Fibroblast of lung (primary cell): ENCODE measurements at regions not wholly inside any gene's neighbourhood (a gene's known extent, or its start where the extent isn't known, plus 50 kb on each side); places are given as distances from the start of the nearest gene placed in this dataset.

Experiments used
- EZH2 ChIP-seq: IDR thresholded peaks from 2 replicates; pipeline ENCODE4 v1.5.1; 2012; ENCODE audit warnings: low read length, control low read depth, mild to moderate bottlenecking; ENCODE audit errors: missing control alignments
- TF ChIP-seq, protein P1 (sequence below), 2 donors: IDR thresholded peaks in 1 of 2; conservative IDR thresholded peaks in 1 of 2; 1 replicate in 1 of 2; 2 replicates in 1 of 2; pipeline ENCODE4 v1.5.1; 2011 to 2012; ENCODE audit warnings: low read length in 2 of 2, control low read depth in 1 of 2, inconsistent platforms in 1 of 2, low read depth in 1 of 2, mild to moderate bottlenecking in 1 of 2

DNA sequence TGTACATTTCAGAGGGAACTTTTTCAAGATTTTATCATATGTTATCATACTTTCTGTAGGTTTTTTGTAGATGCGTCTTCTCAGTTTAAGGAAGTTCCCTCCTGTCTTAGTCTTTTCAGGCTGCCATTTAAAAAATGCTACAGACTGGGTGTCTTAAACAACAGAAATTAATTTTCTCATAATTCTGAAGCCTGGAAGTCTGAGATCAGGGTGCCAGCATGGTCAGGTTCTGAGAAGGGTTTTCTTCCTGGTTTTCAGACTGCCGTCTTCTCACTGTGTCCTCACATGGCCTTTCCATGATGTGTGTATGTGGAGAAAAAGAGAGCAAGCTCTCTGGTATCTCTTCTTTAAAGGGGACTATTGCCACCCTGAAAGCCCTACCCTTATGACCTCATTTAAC, 189.9 kb upstream of the SOX2 start:
- TF ChIP-seq, protein P1, sequence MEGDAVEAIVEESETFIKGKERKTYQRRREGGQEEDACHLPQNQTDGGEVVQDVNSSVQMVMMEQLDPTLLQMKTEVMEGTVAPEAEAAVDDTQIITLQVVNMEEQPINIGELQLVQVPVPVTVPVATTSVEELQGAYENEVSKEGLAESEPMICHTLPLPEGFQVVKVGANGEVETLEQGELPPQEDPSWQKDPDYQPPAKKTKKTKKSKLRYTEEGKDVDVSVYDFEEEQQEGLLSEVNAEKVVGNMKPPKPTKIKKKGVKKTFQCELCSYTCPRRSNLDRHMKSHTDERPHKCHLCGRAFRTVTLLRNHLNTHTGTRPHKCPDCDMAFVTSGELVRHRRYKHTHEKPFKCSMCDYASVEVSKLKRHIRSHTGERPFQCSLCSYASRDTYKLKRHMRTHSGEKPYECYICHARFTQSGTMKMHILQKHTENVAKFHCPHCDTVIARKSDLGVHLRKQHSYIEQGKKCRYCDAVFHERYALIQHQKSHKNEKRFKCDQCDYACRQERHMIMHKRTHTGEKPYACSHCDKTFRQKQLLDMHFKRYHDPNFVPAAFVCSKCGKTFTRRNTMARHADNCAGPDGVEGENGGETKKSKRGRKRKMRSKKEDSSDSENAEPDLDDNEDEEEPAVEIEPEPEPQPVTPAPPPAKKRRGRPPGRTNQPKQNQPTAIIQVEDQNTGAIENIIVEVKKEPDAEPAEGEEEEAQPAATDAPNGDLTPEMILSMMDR (conservative IDR thresholded peaks at IDR 0.05 in 1 of 2, IDR thresholded peaks at IDR 0.05 in 1 of 2; ENCODE audit: low read depth in 1 of 2, low read length in 2 of 2): no peak
- TF ChIP-seq EZH2: no peak
